ENCODE measurements at regions not wholly inside any gene's neighbourhood (a gene's known extent, or its start where the extent isn't known, plus 50 kb on each side); places are given as distances from the start of the nearest gene placed in this dataset.

DNA sequence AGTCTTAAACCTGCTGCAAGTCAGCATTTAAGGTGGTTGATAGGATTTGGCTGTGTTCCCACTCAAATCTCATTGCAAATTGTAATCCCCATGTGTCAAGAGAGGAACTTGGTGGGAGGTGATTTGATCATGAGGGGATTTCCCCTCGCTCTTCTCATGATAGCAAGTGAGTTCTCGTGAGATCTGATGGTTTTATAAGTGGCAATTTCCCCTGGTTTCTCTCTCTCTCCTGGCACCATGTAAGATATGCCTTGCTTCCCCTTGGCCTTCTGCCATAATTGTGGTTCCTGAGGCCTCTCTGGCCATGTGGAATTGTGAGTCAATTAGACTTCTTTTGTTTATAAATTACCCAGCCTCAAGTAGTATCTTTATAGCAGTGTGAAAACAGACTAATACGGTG, 84.3 kb upstream of the SMC2 start:
- DNase-seq (ENCODE audit: low read depth in 3 of 3, low spot score in 2 of 3): no peak

DNA sequence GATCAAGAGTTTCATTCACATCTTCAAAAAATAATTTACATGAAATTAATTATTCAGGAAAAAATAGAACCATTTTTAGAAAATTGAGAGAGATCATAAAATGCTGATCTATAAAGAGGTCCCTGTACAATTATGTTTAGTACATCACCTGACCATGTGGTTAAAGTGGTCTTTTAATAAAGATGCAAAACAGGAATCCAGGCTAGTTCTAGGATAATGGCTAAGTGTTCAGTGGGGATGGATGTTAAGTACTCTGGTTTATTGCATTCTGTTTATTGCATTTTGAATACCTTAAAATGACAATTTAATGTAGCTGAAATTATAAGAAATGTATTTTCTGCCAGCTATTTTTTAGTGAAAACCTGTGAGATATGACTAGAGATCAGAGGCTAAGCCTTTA, 72.0 kb upstream of the SMC2 start:
- DNase-seq (ENCODE audit: low read depth in 3 of 3, low spot score in 2 of 3): no peak

DNA sequence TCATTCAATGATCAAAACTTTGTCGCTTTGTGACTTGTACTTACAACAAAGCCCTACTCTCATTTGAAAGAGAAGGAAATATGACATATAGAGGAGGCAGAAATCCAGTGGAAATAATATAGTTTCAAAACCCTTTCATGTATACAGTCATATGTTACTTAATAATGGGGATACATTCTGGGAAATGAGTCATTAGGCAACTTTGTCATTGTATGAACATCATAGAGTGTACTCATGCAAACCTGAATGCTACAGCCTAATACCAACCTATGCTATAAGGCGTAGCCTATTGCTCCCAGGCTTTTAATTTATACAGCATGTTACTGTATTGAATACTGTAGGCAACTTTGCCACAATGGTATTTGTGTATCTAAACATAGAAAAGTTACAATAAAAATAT, 69.0 kb upstream of the SMC2 start:
- DNase-seq (ENCODE audit: low read depth in 3 of 3, low spot score in 2 of 3): no peak

DNA sequence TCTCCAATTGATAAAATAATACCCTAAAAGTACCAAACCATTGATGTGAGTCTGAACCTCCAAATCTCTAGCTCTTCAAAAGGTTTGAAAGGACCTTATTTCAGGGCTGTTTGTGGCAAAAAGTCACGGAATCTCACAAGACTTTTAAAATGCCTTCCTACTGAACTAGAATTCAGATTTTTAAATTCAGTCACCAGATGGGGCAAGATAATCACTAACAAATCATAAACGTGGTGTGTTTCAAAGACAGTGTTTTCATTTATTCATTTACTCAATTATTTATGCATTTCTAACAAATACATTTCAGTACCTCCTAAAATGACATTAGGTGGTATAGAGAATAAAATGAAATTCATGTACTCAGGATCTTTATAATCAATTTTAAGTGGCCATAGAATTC, 68.2 kb upstream of the SMC2 start:
- DNase-seq (ENCODE audit: low read depth in 3 of 3, low spot score in 2 of 3): no peak

- no peak for DNase-seq (ENCODE audit: low read depth in 3 of 3, low spot score in 2 of 3)
Measured at GRCh38 chr9:104027295-104027694, 66.8 kb upstream of the SMC2 start.

GRCh38 chr9:104028827-104029226, 65.3 kb upstream of the SMC2 start:
- DNase-seq (ENCODE audit: low read depth in 3 of 3, low spot score in 2 of 3): no peak
